Calu3 (cell line): ENCODE measurements at regions not wholly inside any gene's neighbourhood (a gene's known extent, or its start where the extent isn't known, plus 50 kb on each side); places are given as distances from the start of the nearest gene placed in this dataset.

Source experiments
- BruUV-seq: library from RNA; stranded (reverse); fragments of 400-500 nt; replicated peaks from 2 replicates; lab custom pipeline; 2021; lab: Mats Ljungman, UMichigan
- CTCF ChIA-PET: fragments of 300-600 bp; sonication (Branson Sonifier 250); formaldehyde crosslinking; loops from one replicate; lab custom pipeline; 2022; ENCODE audit warnings: antibody characterized with exemption; lab: Charles Lee
- DNase-seq: peaks from one replicate; pipeline ENCODE4 v3.0.0; 2022
- H3K27ac Mint-ChIP-seq: one replicate; pipeline ENCODE4 v1.8.0; 2022; ENCODE audit warnings: mixed read lengths; ENCODE audit not compliant: unreplicated experiment
- H3K27me3 Mint-ChIP-seq: one replicate; pipeline ENCODE4 v1.8.0; 2022; ENCODE audit warnings: mixed read lengths; ENCODE audit not compliant: unreplicated experiment
- H3K36me3 Mint-ChIP-seq: one replicate; pipeline ENCODE4 v1.8.0; 2022; ENCODE audit warnings: mild to moderate bottlenecking, moderate library complexity, mixed read lengths; ENCODE audit not compliant: insufficient read depth, unreplicated experiment
- H3K4me1 Mint-ChIP-seq: one replicate; pipeline ENCODE4 v1.8.0; 2022; ENCODE audit warnings: mild to moderate bottlenecking, low read depth, mixed read lengths; ENCODE audit not compliant: unreplicated experiment
- H3K4me3 Mint-ChIP-seq: one replicate; pipeline ENCODE4 v1.8.0; 2022; ENCODE audit warnings: mild to moderate bottlenecking, low read depth, moderate library complexity, mixed read lengths; ENCODE audit not compliant: unreplicated experiment
- H3K9me3 Mint-ChIP-seq: one replicate; pipeline ENCODE4 v1.8.0; 2022; ENCODE audit warnings: low read depth, mixed read lengths; ENCODE audit not compliant: unreplicated experiment
- intact Hi-C: fragments of 100-400 bp; cut with micrococcal nuclease; formaldehyde crosslinking; loops from one replicate; pipeline ENCODE4 v1.10.0; 2022; ENCODE audit not compliant: unreplicated experiment
- TF ChIP-seq, protein P1 (sequence below): fragments of 200-600 bp; IDR thresholded peaks from one replicate; pipeline ENCODE4 v1.8.0; 2022; ENCODE audit warnings: antibody characterized with exemption; ENCODE audit not compliant: unreplicated experiment

GRCh38 chr18:34018336-34018735, 206.4 kb downstream of the NOL4 start:
- no peaks in the 10 kb centered on the region for H3K36me3 Mint-ChIP-seq
- no TSS peak for BruUV-seq
- H3K9me3 Mint-ChIP-seq = no peaks in the 10 kb centered on the region
- no peak overlapping the region for H3K27ac Mint-ChIP-seq
- intact Hi-C loops = no loop called here
- TF ChIP-seq, protein P1, sequence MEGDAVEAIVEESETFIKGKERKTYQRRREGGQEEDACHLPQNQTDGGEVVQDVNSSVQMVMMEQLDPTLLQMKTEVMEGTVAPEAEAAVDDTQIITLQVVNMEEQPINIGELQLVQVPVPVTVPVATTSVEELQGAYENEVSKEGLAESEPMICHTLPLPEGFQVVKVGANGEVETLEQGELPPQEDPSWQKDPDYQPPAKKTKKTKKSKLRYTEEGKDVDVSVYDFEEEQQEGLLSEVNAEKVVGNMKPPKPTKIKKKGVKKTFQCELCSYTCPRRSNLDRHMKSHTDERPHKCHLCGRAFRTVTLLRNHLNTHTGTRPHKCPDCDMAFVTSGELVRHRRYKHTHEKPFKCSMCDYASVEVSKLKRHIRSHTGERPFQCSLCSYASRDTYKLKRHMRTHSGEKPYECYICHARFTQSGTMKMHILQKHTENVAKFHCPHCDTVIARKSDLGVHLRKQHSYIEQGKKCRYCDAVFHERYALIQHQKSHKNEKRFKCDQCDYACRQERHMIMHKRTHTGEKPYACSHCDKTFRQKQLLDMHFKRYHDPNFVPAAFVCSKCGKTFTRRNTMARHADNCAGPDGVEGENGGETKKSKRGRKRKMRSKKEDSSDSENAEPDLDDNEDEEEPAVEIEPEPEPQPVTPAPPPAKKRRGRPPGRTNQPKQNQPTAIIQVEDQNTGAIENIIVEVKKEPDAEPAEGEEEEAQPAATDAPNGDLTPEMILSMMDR = no peak
- no peaks in the 10 kb centered on the region for H3K4me1 Mint-ChIP-seq
- CTCF ChIA-PET = no interaction called here
- no peak overlapping the region for H3K4me3 Mint-ChIP-seq
- H3K27me3 Mint-ChIP-seq = no peaks in the 10 kb centered on the region
- no peak for DNase-seq

DNA sequence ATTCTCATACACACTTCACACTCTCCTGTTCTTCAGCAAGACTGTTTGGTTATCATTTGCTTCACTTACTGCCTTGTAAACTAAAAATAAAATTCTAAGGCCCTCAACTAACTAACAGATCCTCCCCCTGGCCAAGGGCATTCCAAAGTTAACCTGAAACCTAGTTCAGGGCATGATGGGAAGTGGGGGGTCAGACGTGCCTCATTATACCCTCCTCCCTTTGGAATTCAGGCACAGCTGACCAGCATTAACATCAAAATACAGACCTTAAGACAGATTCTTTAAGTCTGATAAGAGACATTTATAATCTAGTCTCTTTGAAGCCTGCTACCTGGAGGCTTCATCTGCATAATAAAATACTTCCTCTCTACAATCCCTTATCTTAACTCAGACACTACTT, 221.0 kb downstream of the NOL4 start:
- TF ChIP-seq, protein P1 = no peak
- H3K4me3 Mint-ChIP-seq = no peak overlapping the region
- H3K4me1 Mint-ChIP-seq = no peaks in the 10 kb centered on the region
- H3K27me3 Mint-ChIP-seq = no peaks in the 10 kb centered on the region
- intact Hi-C loops = no loop called here
- DNase-seq = no peak
- no peaks in the 10 kb centered on the region for H3K36me3 Mint-ChIP-seq
- H3K9me3 Mint-ChIP-seq = no peaks in the 10 kb centered on the region
- H3K27ac Mint-ChIP-seq = no peak overlapping the region
- no TSS peak for BruUV-seq
- CTCF ChIA-PET = interaction anchor here (0.6 kb wide), 1 partner anchor 871 kb away, joined by 3 read pairs; no protein-coding TSS in a partner anchor

- no peak for DNase-seq
- CTCF ChIA-PET = no interaction called here
- TF ChIP-seq, protein P1 = no peak
- BruUV-seq = no TSS peak
- Mint-ChIP-seq H3K27me3 (no peaks in the 10 kb centered on the region), H3K4me3 (no peak overlapping the region), H3K9me3 (no peaks in the 10 kb centered on the region), H3K36me3 (no peaks in the 10 kb centered on the region), H3K27ac (no peak overlapping the region), H3K4me1 (no peaks in the 10 kb centered on the region)
- intact Hi-C loops = no loop called here
Measured at GRCh38 chr18:34002130-34002529, 222.6 kb downstream of the NOL4 start.

DNA sequence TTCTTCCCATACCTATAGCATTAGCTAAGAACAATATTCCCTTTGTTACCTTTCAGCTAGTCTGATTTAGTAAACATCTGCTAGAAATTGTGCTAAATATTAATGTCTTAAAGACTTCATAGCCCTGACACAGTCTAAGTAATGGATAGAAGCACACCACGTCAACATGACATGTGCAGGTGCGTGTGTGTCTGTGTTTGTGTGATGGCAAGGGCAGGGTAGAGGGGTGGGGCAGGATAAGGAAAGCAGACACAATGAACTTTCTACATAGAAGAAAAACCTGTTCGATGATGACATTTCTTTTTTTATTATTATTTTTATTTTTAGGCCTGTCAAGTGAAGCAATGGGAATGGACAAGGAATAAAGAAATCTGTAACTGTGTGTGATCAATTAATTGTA, 223.3 kb downstream of the NOL4 start:
- Mint-ChIP-seq H3K27ac (no peak overlapping the region), H3K36me3 (no peaks in the 10 kb centered on the region), H3K4me1 (no peaks in the 10 kb centered on the region), H3K4me3 (no peak overlapping the region), H3K9me3 (no peaks in the 10 kb centered on the region), H3K27me3 (no peaks in the 10 kb centered on the region)
- TF ChIP-seq, protein P1 = no peak
- DNase-seq = no peak
- intact Hi-C loops = no loop called here
- CTCF ChIA-PET = no interaction called here
- BruUV-seq = no TSS peak
